ENCODE measurements at regions not wholly inside any gene's neighbourhood (a gene's known extent, or its start where the extent isn't known, plus 50 kb on each side); places are given as distances from the start of the nearest gene placed in this dataset.
A peak's percentile ranks its signal among the peaks of the same experiment; 100 is the strongest.
"Not testable (repeated sequence)": the region's sequence is repeated elsewhere in the genome, so short reads cannot be mapped to it uniquely, and the experiment has no call there.

- H3K4me1 Mint-ChIP-seq, DNase-seq, H3K27ac Mint-ChIP-seq, H3K4me3 Mint-ChIP-seq: not testable (repeated sequence)
- H3K36me3 Mint-ChIP-seq: peaks cover 19 to 39% (median 29%) of the 10 kb centered on the region in 3 donors
- H3K27me3 Mint-ChIP-seq (ENCODE audit: low read depth in 3 of 3): peaks cover 2 to 16% (median 6%) of the 10 kb centered on the region in 3 donors
- peaks cover 37 to 92% (median 69%) of the 10 kb centered on the region in 6 donors for H3K9me3 Mint-ChIP-seq
Observed at GRCh38 chr20:29308956-29309355, 1948.5 kb upstream of the DEFB115 start.

- Mint-ChIP-seq H3K9me3 (peaks cover 39 to 92% (median 69%) of the 10 kb centered on the region in 6 donors), H3K27me3 (ENCODE audit: low read depth in 3 of 3) (peaks cover 2 to 16% (median 6%) of the 10 kb centered on the region in 3 donors), H3K36me3 (peaks cover 19 to 44% (median 33%) of the 10 kb centered on the region in 3 donors)
- not testable (repeated sequence) for H3K27ac Mint-ChIP-seq, DNase-seq, H3K4me1 Mint-ChIP-seq, H3K4me3 Mint-ChIP-seq
Observed at GRCh38 chr20:29309481-29309880, 1948.0 kb upstream of the DEFB115 start.

- H3K27ac Mint-ChIP-seq; H3K4me3 Mint-ChIP-seq; H3K27me3 Mint-ChIP-seq (ENCODE audit: low read depth in 3 of 3); H3K4me1 Mint-ChIP-seq; DNase-seq: not testable (repeated sequence)
- H3K9me3 Mint-ChIP-seq: peaks cover 25 to 83% (median 56%) of the 10 kb centered on the region in 6 donors
- peaks cover 8 to 31% (median 19%) of the 10 kb centered on the region in 3 donors for H3K36me3 Mint-ChIP-seq
Observed at GRCh38 chr20:29311046-29311445, 1946.4 kb upstream of the DEFB115 start.

GRCh38 chr20:29312679-29313078, 1944.8 kb upstream of the DEFB115 start:
- H3K27ac Mint-ChIP-seq; H3K4me3 Mint-ChIP-seq; H3K4me1 Mint-ChIP-seq; DNase-seq; H3K27me3 Mint-ChIP-seq (ENCODE audit: low read depth in 3 of 3): not testable (repeated sequence)
- peaks cover 20 to 86% (median 55%) of the 10 kb centered on the region in 6 donors for H3K9me3 Mint-ChIP-seq
- peaks cover 7 to 27% (median 17%) of the 10 kb centered on the region in 3 donors for H3K36me3 Mint-ChIP-seq

- Mint-ChIP-seq H3K4me1 (no peaks in the 10 kb centered on the region), H3K27ac (no peak overlapping the region), H3K27me3 (ENCODE audit: low read depth in 3 of 3) (peaks cover 0 to 5% (median 4%) of the 10 kb centered on the region in 3 donors), H3K9me3 (peaks cover 17 to 85% (median 52%) of the 10 kb centered on the region in 6 donors), H3K36me3 (peaks cover 0 to 19% (median 10%) of the 10 kb centered on the region in 3 donors), H3K4me3 (no peak overlapping the region)
- DNase-seq: no peak
Observed at GRCh38 chr20:29313481-29313880, 1944.0 kb upstream of the DEFB115 start.

- DNase-seq: no peak
- Mint-ChIP-seq H3K36me3 (peaks cover 0 to 15% (median 4%) of the 10 kb centered on the region in 3 donors), H3K4me3 (peak overlapping the region in 1 of 5 donors; percentile 5), H3K9me3 (peaks cover 14 to 81% (median 48%) of the 10 kb centered on the region in 6 donors), H3K27me3 (ENCODE audit: low read depth in 3 of 3) (peaks cover 0 to 4% (median 2%) of the 10 kb centered on the region in 3 donors), H3K4me1 (no peaks in the 10 kb centered on the region), H3K27ac (no peak overlapping the region)
Observed at GRCh38 chr20:29314294-29314693, 1943.2 kb upstream of the DEFB115 start.

- Mint-ChIP-seq H3K36me3 (peaks cover 0 to 6% (median 4%) of the 10 kb centered on the region in 3 donors), H3K9me3 (peaks cover 7 to 67% (median 39%) of the 10 kb centered on the region in 6 donors), H3K27ac (no peak overlapping the region), H3K4me1 (no peaks in the 10 kb centered on the region), H3K4me3 (no peak overlapping the region), H3K27me3 (ENCODE audit: low read depth in 3 of 3) (peaks cover 0 to 2% (median 2%) of the 10 kb centered on the region in 3 donors)
- DNase-seq: no peak
Observed at GRCh38 chr20:29318871-29319461, 1938.5 kb upstream of the DEFB115 start.

- Mint-ChIP-seq H3K4me1 (no peaks in the 10 kb centered on the region), H3K36me3 (no peaks in the 10 kb centered on the region), H3K27ac (no peak overlapping the region), H3K27me3 (ENCODE audit: low read depth in 3 of 3) (peaks cover 0 to 2% (median 2%) of the 10 kb centered on the region in 3 donors), H3K4me3 (no peak overlapping the region), H3K9me3 (peaks cover 5 to 60% (median 33%) of the 10 kb centered on the region in 6 donors)
- no peak for DNase-seq
Observed at GRCh38 chr20:29319725-29320124, 1937.7 kb upstream of the DEFB115 start.

GRCh38 chr20:29320216-29320949, 1937.1 kb upstream of the DEFB115 start:
- DNase-seq; H3K4me1 Mint-ChIP-seq; H3K4me3 Mint-ChIP-seq; H3K36me3 Mint-ChIP-seq; H3K27me3 Mint-ChIP-seq (ENCODE audit: low read depth in 3 of 3); H3K27ac Mint-ChIP-seq: not testable (repeated sequence)
- H3K9me3 Mint-ChIP-seq: peaks cover 5 to 58% (median 32%) of the 10 kb centered on the region in 6 donors

- peaks cover 28 to 51% (median 43%) of the 10 kb centered on the region in 6 donors for H3K9me3 Mint-ChIP-seq
- H3K4me3 Mint-ChIP-seq, H3K36me3 Mint-ChIP-seq: not testable (repeated sequence)
Observed at GRCh38 chr20:29323631-29324515, 1933.6 kb upstream of the DEFB115 start.

GRCh38 chr20:29324516-29325303, 1932.8 kb upstream of the DEFB115 start:
- H3K4me1 Mint-ChIP-seq; H3K36me3 Mint-ChIP-seq; H3K27me3 Mint-ChIP-seq (ENCODE audit: low read depth in 3 of 3); DNase-seq; H3K4me3 Mint-ChIP-seq; H3K27ac Mint-ChIP-seq: not testable (repeated sequence)
- peaks cover 31 to 58% (median 46%) of the 10 kb centered on the region in 6 donors for H3K9me3 Mint-ChIP-seq

More at GRCh38 chr20:29323631-29324515, 1933.6 kb upstream of the DEFB115 start:
- H3K27ac Mint-ChIP-seq; H3K27me3 Mint-ChIP-seq (ENCODE audit: low read depth in 3 of 3); DNase-seq; H3K4me1 Mint-ChIP-seq: not testable (repeated sequence)

GRCh38 chr20:29325304-29325640, 1932.2 kb upstream of the DEFB115 start:
- H3K27ac Mint-ChIP-seq: no peak overlapping the region
- no peak for DNase-seq
- H3K36me3 Mint-ChIP-seq: peaks cover 1 to 6% (median 4%) of the 10 kb centered on the region in 3 donors
- peaks cover 35 to 61% (median 51%) of the 10 kb centered on the region in 6 donors for H3K9me3 Mint-ChIP-seq
- H3K4me3 Mint-ChIP-seq: no peak overlapping the region
- H3K4me1 Mint-ChIP-seq: no peaks in the 10 kb centered on the region
- H3K27me3 Mint-ChIP-seq (ENCODE audit: low read depth in 3 of 3): peaks cover 0 to 2% (median 2%) of the 10 kb centered on the region in 3 donors

GRCh38 chr20:29325781-29326180, 1931.7 kb upstream of the DEFB115 start:
- H3K4me1 Mint-ChIP-seq; H3K36me3 Mint-ChIP-seq; H3K27me3 Mint-ChIP-seq (ENCODE audit: low read depth in 3 of 3); H3K27ac Mint-ChIP-seq; H3K4me3 Mint-ChIP-seq; DNase-seq: not testable (repeated sequence)
- peaks cover 40 to 62% (median 55%) of the 10 kb centered on the region in 6 donors for H3K9me3 Mint-ChIP-seq
